Mucosa of stomach (tissue), 1 donor: ENCODE measurements at regions not wholly inside any gene's neighbourhood (a gene's known extent, or its start where the extent isn't known, plus 50 kb on each side); places are given as distances from the start of the nearest gene placed in this dataset.
"Not testable (repeated sequence)": the region's sequence is repeated elsewhere in the genome, so short reads cannot be mapped to it uniquely, and the experiment has no call there.

Experiments used
- H3K27me3 ChIP-seq: one replicate; pipeline ENCODE4 v1.7.0; 2013; ENCODE audit warnings: mild to moderate bottlenecking, low read length; ENCODE audit not compliant: control insufficient read depth, insufficient read depth
- H3K36me3 ChIP-seq: one replicate; pipeline ENCODE4 v1.7.0; 2013; ENCODE audit warnings: low read length; ENCODE audit not compliant: control insufficient read depth, insufficient read depth
- H3K4me1 ChIP-seq: one replicate; pipeline ENCODE4 v1.7.0; 2013; ENCODE audit warnings: mild to moderate bottlenecking, low read length; ENCODE audit not compliant: control insufficient read depth, insufficient read depth
- H3K4me3 ChIP-seq: one replicate; pipeline ENCODE4 v1.7.0; 2013; ENCODE audit warnings: low read length
- H3K9ac ChIP-seq: one replicate; pipeline ENCODE4 v1.7.0; 2013; ENCODE audit warnings: mild to moderate bottlenecking, low read length, moderate library complexity
- H3K9me3 ChIP-seq: one replicate; pipeline ENCODE4 v1.7.0; 2013; ENCODE audit warnings: mild to moderate bottlenecking, low read length, moderate library complexity; ENCODE audit not compliant: control insufficient read depth
- donor health status: Pancreatic carcinoma.

DNA sequence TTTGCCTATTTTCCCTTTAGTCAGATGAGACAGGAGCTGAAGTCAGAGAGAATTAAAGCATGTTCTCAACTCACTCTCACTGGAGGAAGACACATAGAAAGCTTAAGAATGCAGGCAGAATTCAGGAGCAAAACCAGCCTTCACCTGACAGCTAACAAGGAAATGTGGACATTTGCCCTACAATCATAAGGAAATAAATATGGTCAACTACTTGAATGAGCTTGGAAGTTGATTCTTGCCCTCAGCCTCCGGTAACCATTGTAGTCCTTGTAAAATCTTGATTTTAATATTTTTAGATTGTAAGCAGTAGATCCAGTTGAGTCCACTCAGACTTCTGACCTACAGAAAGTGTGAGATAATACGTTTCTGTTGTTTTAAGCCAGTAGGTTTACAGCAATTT, 752.5 kb upstream of the ZWINT start:
- H3K9me3 ChIP-seq: no peaks in the 10 kb centered on the region
- no peaks in the 10 kb centered on the region for H3K36me3 ChIP-seq
- no peaks in the 10 kb centered on the region for H3K27me3 ChIP-seq
- no peak overlapping the region for H3K9ac ChIP-seq
- no peak overlapping the region for H3K4me3 ChIP-seq
- no peaks in the 10 kb centered on the region for H3K4me1 ChIP-seq

DNA sequence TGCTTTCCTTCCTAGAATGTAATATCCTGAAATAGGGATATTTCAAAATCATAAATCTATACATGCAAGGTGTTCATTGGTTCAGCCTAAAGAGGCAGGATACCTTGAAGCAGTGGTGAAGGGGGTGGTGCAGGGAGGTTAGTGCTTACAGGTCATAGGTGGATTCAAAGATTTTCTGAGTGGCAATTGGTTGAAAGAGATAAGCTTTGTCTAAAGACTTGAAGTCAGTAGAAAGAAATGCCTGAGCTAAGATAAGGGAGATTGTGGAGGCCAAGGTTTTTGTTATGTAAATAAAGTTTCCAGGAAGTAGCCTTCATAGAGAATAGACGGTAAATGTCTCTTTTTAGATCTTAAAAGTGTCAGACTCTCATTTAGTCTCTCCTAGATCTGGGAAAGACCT, 741.2 kb upstream of the ZWINT start:
- Histone ChIP-seq H3K36me3 (no peaks in the 10 kb centered on the region), H3K9ac (no peak overlapping the region), H3K9me3 (no peaks in the 10 kb centered on the region), H3K4me1 (no peaks in the 10 kb centered on the region), H3K27me3 (no peaks in the 10 kb centered on the region), H3K4me3 (no peak overlapping the region)

DNA sequence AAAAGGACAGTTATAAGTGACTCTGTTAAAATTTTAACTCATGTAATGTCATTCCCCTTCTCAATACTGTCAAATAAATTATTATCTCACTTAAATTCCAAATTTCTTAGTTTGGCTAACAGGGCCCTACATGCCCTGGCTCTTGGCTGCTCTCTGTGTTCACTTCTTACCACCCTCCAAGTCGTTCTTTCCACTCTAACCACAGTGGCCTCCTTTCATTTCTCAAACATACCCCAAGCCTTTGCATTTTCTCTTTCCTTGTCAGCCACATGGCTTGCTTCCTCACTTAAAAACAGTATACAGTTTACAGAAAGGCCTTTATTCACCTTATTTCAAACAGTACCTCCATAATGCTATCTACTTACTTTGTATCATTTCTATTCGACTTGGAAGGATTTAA, 737.1 kb upstream of the ZWINT start:
- no peaks in the 10 kb centered on the region for H3K4me1 ChIP-seq
- H3K36me3 ChIP-seq: no peaks in the 10 kb centered on the region
- no peaks in the 10 kb centered on the region for H3K9me3 ChIP-seq
- no peak overlapping the region for H3K4me3 ChIP-seq
- H3K27me3 ChIP-seq: no peaks in the 10 kb centered on the region
- H3K9ac ChIP-seq: no peak overlapping the region

DNA sequence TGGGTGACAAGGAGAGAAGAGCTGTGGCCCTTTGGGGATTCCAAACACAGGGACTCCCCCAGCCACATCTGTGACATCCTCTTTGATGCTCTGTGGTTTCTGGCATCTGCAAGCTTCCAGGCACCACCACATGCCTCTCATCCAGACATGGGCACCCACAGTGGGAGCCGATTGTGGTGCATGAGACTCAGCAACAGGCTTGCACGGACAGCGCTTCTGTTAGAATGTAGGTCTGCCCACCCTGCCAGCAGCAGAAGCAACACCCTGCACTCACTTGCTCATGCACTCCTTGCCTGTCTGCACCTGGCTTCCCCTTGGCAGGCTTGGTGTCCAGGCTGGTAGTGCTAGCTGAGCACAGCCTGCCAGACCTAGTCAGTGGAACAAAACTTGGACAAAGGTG, 735.0 kb upstream of the ZWINT start:
- no peaks in the 10 kb centered on the region for H3K36me3 ChIP-seq
- H3K27me3 ChIP-seq: no peaks in the 10 kb centered on the region
- no peak overlapping the region for H3K9ac ChIP-seq

DNA sequence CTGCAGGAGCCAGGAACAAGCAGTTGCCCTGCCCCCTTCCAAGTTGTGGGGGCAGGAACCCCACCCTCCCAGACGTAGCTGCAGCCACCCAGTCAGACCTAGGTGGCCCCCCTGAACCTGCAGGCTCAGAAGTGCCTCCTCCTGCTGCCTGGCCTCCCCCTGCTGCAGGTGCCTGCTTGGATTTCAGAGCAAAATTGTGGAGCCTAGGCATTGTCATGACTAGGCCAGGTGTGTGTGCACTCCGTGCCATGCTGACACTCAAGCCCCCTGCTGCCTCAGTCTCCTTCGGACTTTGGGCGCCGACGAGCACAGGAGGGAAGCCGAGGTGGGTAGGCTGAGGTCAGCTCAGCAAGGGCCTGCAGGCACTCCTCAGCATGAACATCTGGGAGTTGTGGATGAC, 733.9 kb upstream of the ZWINT start:
- H3K9ac ChIP-seq: no peak overlapping the region
- no peaks in the 10 kb centered on the region for H3K4me1 ChIP-seq
- no peaks in the 10 kb centered on the region for H3K27me3 ChIP-seq
- no peak overlapping the region for H3K4me3 ChIP-seq
- no peaks in the 10 kb centered on the region for H3K9me3 ChIP-seq
- no peaks in the 10 kb centered on the region for H3K36me3 ChIP-seq

More for the DNA sequence above, 735.0 kb upstream of the ZWINT start:
- no peak overlapping the region for H3K4me3 ChIP-seq
- no peaks in the 10 kb centered on the region for H3K9me3 ChIP-seq
- H3K4me1 ChIP-seq: no peaks in the 10 kb centered on the region

DNA sequence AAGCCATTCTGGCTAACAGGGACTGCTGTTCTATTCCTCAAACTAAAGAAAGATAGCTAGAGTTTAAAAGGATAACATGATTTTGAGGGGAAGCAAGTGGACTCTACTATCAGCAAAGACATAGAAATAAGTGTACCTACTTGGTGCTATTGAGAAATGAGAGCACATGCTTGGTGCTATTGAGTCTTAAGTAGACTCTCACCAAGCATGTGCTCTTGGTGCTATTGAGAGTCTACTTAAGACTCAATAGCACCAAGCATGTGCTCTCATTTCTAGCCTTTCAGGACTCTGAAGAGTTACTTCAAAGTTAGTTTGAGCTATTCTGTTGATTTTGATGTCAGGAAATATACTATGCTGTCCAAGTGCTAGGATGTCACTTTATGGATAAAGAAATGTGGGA, 733.0 kb upstream of the ZWINT start:
- Histone ChIP-seq H3K9me3 (no peaks in the 10 kb centered on the region), H3K36me3 (no peaks in the 10 kb centered on the region), H3K27me3 (no peaks in the 10 kb centered on the region), H3K4me3 (no peak overlapping the region), H3K4me1 (no peaks in the 10 kb centered on the region), H3K9ac (no peak overlapping the region)

DNA sequence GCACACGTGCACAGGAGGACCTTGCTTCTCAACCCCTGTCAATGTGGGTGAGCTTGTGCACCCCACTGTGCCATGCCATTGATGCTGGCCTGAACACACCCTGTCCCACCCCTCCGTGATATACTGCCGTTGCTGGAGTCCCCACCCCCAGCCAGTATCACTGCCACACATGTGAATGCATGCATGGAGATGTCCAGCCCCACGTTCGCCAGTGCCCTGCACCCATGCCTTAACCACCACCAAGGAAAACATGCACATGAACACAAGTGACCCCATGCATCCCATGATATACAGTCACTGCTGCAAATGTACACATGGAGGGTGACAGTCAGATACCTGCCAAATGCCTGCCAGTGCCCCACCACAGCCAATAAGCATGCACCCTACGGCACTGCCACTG, 692.5 kb upstream of the ZWINT start:
- Histone ChIP-seq H3K36me3 (no peaks in the 10 kb centered on the region), H3K4me1 (no peaks in the 10 kb centered on the region), H3K27me3 (no peaks in the 10 kb centered on the region), H3K4me3 (no peak overlapping the region), H3K9me3 (no peaks in the 10 kb centered on the region), H3K9ac (no peak overlapping the region)

DNA sequence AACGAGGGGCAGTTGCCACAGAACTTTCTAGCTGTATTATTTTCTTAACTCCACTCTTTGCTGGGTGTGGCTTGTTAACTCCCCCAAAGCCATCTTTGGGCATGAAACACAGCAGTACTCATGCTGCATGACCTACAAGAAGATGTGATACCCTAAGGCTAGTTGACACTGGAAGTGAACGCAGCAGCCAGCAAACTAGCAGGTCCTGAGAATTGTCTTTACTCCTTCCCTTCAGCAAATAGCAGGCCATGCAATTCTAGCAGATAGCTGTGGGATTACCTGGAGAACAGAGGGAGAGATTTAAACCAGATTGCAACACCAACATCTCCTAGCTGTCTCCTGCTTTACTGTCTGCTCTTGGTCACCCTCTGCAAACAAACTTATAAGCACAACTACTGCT, 688.0 kb upstream of the ZWINT start:
- Histone ChIP-seq H3K4me3 (no peak overlapping the region), H3K9ac (no peak overlapping the region), H3K36me3 (no peaks in the 10 kb centered on the region), H3K4me1 (no peaks in the 10 kb centered on the region), H3K9me3 (no peaks in the 10 kb centered on the region), H3K27me3 (no peaks in the 10 kb centered on the region)

DNA sequence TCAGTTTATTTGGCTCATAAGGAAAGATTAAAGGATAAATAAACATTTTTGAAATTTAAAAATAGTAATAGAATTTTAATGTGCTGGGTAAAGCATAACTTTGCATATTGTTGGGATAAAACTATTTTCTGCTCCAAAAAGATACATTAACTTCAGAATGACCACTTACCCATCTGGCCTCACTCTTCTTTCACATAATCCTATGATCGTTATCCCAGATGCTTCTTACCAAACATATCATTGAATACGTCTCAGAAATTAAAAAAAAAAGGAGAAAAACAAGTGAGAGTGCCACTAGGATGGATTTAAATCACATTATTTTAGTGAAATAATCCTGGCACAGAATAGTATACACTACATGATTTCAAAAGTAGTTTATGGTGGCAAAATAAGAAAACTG, 677.5 kb upstream of the ZWINT start:
- Histone ChIP-seq H3K27me3 (no peaks in the 10 kb centered on the region), H3K36me3 (no peaks in the 10 kb centered on the region), H3K9ac (no peak overlapping the region), H3K4me3 (no peak overlapping the region), H3K4me1 (no peaks in the 10 kb centered on the region), H3K9me3 (no peaks in the 10 kb centered on the region)

DNA sequence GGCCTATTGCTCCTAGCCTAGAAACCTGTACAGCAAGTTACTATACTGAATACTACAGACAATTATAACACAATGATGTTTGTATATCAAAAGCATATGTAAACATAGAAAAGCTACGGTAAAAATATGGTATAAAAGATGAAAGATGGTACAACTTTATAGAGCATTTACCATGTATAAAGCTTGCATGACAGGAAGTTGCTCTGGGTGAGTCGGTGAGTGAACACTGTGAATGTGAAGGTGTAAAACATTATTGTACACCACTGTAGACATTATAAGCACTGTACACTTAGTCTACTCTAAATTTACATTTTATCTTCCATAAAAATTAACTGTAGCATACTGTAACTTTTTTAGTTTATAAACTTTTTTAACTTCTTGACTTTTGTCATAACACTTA, 674.3 kb upstream of the ZWINT start:
- Histone ChIP-seq H3K27me3 (no peaks in the 10 kb centered on the region), H3K9ac (no peak overlapping the region), H3K9me3 (no peaks in the 10 kb centered on the region), H3K4me3 (no peak overlapping the region), H3K36me3 (no peaks in the 10 kb centered on the region), H3K4me1 (no peaks in the 10 kb centered on the region)

DNA sequence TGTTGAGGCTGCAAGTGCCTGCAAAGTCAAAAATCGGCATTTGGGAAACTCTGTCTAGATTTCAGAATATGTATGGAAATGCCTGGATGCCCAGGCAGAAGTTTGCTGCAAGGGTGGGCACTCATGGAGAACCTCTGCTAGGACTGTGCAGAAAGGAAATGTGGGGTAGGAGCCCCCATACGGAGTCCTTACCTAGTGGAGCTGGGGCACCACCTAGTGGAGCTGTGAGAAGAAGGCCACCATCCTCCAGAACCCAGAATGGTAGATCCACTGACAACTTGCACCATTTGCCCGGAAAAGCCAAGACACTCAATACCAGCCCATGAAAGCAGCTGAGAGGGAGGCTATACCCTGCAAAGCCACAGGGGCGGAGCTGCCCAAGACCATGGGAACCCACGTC, 671.2 kb upstream of the ZWINT start:
- H3K4me3 ChIP-seq, H3K9me3 ChIP-seq, H3K9ac ChIP-seq, H3K4me1 ChIP-seq, H3K36me3 ChIP-seq, H3K27me3 ChIP-seq: not testable (repeated sequence)

DNA sequence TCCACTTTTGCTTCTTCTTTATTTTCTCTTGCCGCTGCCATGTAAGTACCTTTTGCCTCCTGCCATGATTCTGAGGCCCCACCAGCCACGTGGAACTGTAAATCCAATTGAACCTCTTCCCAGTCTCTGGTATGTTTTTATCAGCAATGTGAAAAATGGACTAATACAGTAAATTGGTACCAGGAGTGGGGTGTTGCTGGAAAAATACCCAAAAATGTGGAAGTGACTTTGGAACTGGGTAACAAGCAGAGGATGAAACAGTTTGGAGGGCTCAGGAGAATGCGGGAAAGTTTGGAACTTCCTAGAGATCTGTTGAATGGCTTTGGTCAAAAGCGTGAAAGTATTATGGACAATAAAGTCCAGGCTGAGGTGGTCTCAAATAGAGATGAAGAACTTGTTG, 670.3 kb upstream of the ZWINT start:
- no peak overlapping the region for H3K4me3 ChIP-seq
- no peaks in the 10 kb centered on the region for H3K4me1 ChIP-seq
- no peak overlapping the region for H3K9ac ChIP-seq
- no peaks in the 10 kb centered on the region for H3K27me3 ChIP-seq
- H3K9me3 ChIP-seq: no peaks in the 10 kb centered on the region
- no peaks in the 10 kb centered on the region for H3K36me3 ChIP-seq

DNA sequence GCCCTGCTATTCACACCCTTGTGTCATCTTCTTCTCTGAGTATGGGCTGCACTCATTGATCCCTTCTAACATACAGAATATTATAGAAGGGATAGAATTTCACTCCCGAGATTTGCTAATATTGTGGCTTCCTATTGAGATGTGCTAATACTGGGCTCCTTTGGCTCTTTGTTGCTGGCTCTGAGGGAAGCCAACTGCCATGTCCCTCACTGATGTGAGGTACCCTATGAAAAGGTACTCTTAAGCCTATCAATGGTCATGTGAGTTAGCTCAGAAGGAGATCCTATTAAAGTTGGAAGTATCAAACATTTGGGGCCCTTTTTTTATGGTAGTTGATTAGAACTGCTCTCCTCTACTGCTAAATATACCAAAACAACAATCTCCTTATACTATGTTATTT, 665.2 kb upstream of the ZWINT start:
- no peak overlapping the region for H3K4me3 ChIP-seq
- H3K9me3 ChIP-seq: no peaks in the 10 kb centered on the region
- no peaks in the 10 kb centered on the region for H3K36me3 ChIP-seq
- H3K4me1 ChIP-seq: no peaks in the 10 kb centered on the region
- H3K27me3 ChIP-seq: no peaks in the 10 kb centered on the region
- H3K9ac ChIP-seq: no peak overlapping the region
